ENCODE measurements at regions not wholly inside any gene's neighbourhood (a gene's known extent, or its start where the extent isn't known, plus 50 kb on each side); places are given as distances from the start of the nearest gene placed in this dataset.

- Mint-ChIP-seq H3K36me3 (no peaks in the 10 kb centered on the region), H3K27ac (no peak overlapping the region), H3K4me3 (no peak overlapping the region), H3K9me3 (peaks cover 5% of the 10 kb centered on the region), H3K4me1 (ENCODE audit: unreplicated experiment) (no peaks in the 10 kb centered on the region), H3K27me3 (peaks cover 4% of the 10 kb centered on the region)
- no peak for DNase-seq (ENCODE audit: extremely low spot score, unreplicated experiment)
- no peak for TF ChIP-seq CTCF (conservative IDR thresholded peaks at IDR 0.05)
Measured at GRCh38 chr1:115893545-115893944, 52.6 kb upstream of the NHLH2 start.

GRCh38 chr1:115898020-115898419 lies 57.1 kb upstream of the NHLH2 start:
- no peak overlapping the region for H3K4me3 Mint-ChIP-seq
- no peak for TF ChIP-seq CTCF (conservative IDR thresholded peaks at IDR 0.05)
- H3K27ac Mint-ChIP-seq, result no peak overlapping the region
- H3K36me3 Mint-ChIP-seq, result no peaks in the 10 kb centered on the region
- H3K4me1 Mint-ChIP-seq (ENCODE audit: unreplicated experiment), result no peaks in the 10 kb centered on the region
- no peak for DNase-seq (ENCODE audit: extremely low spot score, unreplicated experiment)
- peaks cover 5% of the 10 kb centered on the region for H3K27me3 Mint-ChIP-seq
- H3K9me3 Mint-ChIP-seq, result no peaks in the 10 kb centered on the region

- DNase-seq (ENCODE audit: extremely low spot score, unreplicated experiment), result no peak
Measured at GRCh38 chr1:115900856-115901255, 59.9 kb upstream of the NHLH2 start.

GRCh38 chr1:115906627-115907026 lies 65.7 kb upstream of the NHLH2 start:
- Mint-ChIP-seq H3K36me3 (no peaks in the 10 kb centered on the region), H3K4me1 (ENCODE audit: unreplicated experiment) (peaks cover 11% of the 10 kb centered on the region), H3K4me3 (no peak overlapping the region), H3K27ac (no peak overlapping the region), H3K9me3 (no peaks in the 10 kb centered on the region), H3K27me3 (no peaks in the 10 kb centered on the region)
- DNase-seq (ENCODE audit: extremely low spot score, unreplicated experiment), result no peak
- TF ChIP-seq CTCF (conservative IDR thresholded peaks at IDR 0.05), result no peak

More at GRCh38 chr1:115900856-115901255, 59.9 kb upstream of the NHLH2 start:
- Mint-ChIP-seq H3K36me3 (no peaks in the 10 kb centered on the region), H3K9me3 (no peaks in the 10 kb centered on the region), H3K4me1 (ENCODE audit: unreplicated experiment) (no peaks in the 10 kb centered on the region), H3K27me3 (peaks cover 5% of the 10 kb centered on the region), H3K27ac (no peak overlapping the region), H3K4me3 (no peak overlapping the region)
- TF ChIP-seq CTCF (conservative IDR thresholded peaks at IDR 0.05), result no peak

GRCh38 chr1:115907092-115907491 lies 66.2 kb upstream of the NHLH2 start:
- DNase-seq (ENCODE audit: extremely low spot score, unreplicated experiment), result no peak
- no peak overlapping the region for H3K27ac Mint-ChIP-seq
- no peaks in the 10 kb centered on the region for H3K36me3 Mint-ChIP-seq
- no peak for TF ChIP-seq CTCF (conservative IDR thresholded peaks at IDR 0.05)
- no peaks in the 10 kb centered on the region for H3K9me3 Mint-ChIP-seq
- no peaks in the 10 kb centered on the region for H3K27me3 Mint-ChIP-seq
- no peak overlapping the region for H3K4me3 Mint-ChIP-seq
- peaks cover 11% of the 10 kb centered on the region for H3K4me1 Mint-ChIP-seq (ENCODE audit: unreplicated experiment)
